GM10266 (cell line): ENCODE measurements at regions not wholly inside any gene's neighbourhood (a gene's known extent, or its start where the extent isn't known, plus 50 kb on each side); places are given as distances from the start of the nearest gene placed in this dataset.

Experiments used
- DNase-seq: peaks from one replicate; pipeline ENCODE4 v3.0.0; 2012; ENCODE audit errors: extremely low spot score
- CTCF ChIP-seq: IDR thresholded peaks from 2 replicates; pipeline ENCODE4 v1.5.1; 2012; ENCODE audit warnings: mild to moderate bottlenecking, low read depth; ENCODE audit not compliant: control insufficient read depth, insufficient read depth; ENCODE audit errors: missing control alignments

DNA sequence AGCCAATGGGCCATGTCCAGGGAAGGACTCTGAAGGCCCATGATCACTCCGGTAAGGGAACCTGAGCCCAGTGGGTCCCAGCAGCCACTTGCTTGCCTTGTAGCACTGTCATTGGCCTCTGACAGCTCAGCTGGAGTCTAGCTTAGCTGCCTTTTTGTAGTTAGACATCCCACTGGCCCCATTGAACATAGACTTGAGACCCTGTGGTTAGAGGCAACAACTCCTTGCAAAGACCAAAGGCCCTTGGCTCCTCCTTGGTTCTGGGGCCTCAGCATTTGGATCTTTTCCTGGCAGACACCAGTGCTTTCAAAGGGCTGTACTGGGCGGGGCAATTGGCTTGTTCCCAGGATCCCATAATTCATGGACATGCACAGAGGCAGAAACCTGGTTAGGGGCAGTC lies 321.2 kb downstream of the CXCL12 start:
- no peak for TF ChIP-seq CTCF
- DNase-seq: no peak

DNA sequence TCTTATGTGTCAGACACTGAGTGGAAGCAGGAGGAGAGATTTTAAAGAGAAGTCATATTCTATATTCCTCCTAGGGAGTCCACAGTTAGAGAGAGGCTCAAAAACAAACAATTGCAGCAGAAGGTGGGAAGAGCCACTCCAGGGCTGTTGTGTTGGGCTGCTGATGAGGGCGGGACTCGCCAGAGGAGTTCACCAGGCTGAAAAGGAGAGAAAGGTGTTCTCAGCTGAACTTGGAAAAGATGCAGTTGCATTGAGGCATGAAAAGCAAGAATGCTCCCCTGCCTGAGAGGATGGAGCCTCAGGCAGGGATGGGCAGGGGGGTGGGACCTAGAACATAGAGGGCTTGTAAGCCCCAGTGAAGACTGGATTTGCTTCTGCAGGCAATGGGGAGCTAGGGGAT lies 324.2 kb downstream of the CXCL12 start:
- DNase-seq: no peak
- TF ChIP-seq CTCF: no peak

DNA sequence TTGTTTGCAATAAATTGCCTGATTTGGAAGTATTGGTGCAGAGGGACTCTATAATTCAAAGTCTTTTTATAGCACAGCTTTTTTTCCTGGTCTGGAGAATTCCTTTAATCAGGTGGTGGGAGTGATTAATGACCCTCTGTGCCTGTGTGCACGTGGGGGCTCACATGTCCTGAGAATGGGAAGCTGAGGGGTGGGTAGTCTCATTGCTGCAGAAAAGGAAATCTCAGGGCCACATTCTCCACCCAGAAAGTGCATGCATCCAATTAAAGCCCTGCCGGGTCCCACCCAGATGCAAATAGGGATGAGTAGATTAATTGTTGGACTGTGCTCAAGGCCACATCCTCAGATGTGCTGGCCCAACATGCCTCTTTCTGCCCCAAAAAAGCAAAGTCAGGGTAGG lies 324.7 kb downstream of the CXCL12 start:
- no peak for DNase-seq
- TF ChIP-seq CTCF: no peak

GRCh38 chr10:44058259-44058658 lies 326.6 kb downstream of the CXCL12 start:
- DNase-seq: no peak
- TF ChIP-seq CTCF: no peak

DNA sequence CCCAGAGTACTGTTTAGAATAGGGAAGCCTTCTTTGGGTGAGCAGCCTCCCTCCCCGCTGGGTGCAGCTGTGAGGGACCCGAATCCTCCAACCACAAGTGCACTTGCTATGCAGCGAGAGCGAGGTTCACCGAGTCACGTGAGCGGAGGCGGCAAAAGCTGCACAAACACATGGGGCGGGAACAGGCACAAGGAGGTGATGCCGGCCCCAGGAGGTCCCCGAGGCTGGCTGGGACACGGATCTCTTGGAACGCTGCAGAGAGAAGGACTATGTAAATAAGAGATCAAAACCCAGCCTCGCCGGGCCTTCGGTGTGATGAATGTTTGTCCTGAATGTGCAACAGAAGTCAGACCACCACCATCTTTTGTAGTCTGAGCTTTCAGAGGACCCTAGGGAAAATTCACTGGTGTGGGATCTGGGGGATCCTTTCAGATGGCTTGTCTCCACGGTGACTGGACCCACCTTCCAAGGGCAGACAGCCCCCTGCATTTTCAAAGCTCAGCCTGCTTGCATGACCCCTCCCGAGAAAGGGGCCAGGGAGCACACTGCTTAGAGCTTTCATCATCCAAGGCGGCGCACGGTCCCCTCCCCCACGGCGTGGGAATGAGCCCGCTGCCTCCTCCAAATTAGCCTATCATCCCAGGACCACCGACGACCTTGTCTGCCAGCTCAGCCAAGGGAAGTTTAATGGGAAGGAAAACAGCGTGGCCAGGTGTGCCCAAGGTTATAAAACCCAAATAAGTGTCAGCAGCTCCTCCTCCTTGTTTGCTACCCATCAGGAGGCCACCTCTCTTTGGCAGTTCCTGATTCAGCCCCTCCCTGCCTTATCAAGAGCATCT lies 327.7 kb downstream of the CXCL12 start:
- DNase-seq: no peak
- TF ChIP-seq CTCF: no peak

DNA sequence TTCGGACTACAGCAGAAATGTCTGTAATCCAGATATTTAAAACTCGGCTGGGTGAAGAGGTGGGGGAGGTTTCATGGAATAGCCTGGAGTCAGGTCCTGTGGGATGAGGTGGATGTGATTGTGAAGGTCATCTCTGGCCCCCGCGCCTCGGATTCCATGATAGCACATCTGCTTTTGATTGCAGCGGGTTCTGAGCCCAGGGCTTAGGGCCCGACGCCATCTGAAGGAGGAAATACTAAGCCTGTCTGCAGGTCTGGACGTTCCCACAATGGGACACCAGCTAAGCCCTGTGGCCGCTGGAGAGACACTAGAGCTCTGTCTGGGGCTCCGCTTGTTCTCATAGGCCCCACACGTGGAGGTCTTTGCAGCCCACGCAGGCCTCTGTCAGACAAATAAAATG lies 328.7 kb downstream of the CXCL12 start:
- no peak for TF ChIP-seq CTCF
- no peak for DNase-seq

DNA sequence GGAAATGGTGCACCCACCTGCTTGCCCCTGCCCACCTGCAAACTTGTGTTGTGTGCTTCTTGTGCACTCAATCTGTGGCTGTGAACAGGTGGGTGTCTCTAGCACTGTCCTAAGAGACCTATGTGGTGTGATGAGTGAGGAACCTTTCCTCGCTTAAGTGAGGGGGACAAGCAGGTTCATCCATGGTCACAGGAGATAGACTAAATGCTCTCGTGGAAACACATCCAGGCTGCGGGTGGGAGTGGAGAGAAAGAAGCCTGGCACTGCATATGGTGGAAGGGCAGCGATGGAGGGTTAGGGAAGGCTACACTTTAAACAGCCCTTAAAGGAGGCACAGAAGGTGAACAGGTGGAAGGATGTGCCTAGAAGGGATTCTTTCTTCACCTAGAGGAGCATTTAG lies 330.9 kb downstream of the CXCL12 start:
- no peak for DNase-seq
- TF ChIP-seq CTCF: no peak
